CMK (cell line): ENCODE measurements at regions not wholly inside any gene's neighbourhood (a gene's known extent, or its start where the extent isn't known, plus 50 kb on each side); places are given as distances from the start of the nearest gene placed in this dataset.
"Not testable (repeated sequence)": the region's sequence is repeated elsewhere in the genome, so short reads cannot be mapped to it uniquely, and the experiment has no call there.

Experiments
- DNase-seq: peaks from one replicate; pipeline ENCODE4 v3.0.0-alpha.2; 2010; ENCODE audit warnings: low read depth

DNA sequence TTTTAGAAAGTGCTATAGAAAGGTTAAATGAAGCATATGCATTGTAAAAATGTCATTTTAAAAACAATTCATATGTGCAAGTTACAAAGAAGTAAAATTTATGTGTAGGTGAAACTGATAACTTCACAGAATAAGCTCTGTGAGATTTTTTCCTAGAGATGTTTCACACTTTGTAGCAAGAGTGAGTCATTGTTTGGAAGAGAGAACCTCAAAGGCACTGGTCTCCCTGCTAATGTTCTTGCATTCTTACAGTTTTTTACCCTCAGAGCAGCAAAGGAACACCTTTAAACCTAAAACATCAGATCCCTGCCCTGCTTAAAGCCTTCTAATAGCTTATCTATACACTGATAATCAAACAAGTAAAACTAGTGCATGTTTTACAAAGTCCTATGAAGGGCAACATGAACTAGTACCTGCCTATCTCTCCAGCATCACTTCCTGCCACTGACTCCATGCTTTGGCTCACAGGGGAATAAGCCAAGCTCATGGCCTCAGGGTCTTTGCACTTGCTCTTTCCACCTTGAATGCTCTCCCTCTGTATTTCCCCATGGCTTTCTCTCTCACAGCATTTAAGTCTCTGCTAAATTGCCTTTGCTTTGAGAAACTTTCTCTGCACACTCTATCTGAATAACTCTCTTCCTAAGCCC is 997.0 kb downstream of the GATA3 start:
- DNase-seq: no peak

DNA sequence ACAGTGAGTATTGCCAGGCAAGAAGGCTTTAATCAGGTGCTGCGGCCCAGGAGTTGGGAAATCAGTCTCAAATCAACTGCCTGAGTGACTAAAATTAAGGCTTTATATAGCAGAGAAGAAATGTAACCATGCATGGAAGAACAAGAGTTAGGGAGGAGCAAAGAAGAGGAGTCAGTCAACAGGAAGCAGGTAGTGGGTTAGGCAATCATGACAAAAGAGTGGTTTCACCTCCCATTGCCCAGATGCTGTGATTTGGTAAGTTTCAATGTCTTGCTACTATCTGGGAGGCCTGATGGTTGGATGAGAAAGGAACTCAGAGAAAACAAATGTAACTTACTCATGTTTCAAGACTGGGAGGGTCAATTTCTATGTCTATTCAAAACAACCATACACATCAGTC is 998.3 kb downstream of the GATA3 start:
- no peak for DNase-seq

DNA sequence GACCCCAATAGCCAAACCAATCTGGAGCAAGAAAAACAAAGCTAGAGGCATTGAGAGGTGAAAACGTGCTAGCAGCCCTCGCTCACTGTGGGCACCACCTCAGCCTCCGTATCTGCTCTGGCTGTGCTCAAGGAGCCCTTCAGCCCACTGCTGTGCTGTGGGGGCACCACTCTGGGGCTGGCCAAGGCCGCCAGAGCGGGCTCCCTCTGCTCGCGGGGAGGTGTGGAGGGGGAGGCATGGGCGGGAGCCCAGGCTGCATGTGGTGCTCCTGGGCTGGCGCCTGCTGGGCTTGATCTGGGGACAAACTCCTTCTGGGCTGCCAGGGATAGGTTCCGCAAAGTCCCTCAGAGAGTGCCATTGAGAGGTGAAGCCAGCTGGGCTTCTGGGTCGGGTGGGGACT is 1002.0 kb downstream of the GATA3 start:
- no peak for DNase-seq

DNA sequence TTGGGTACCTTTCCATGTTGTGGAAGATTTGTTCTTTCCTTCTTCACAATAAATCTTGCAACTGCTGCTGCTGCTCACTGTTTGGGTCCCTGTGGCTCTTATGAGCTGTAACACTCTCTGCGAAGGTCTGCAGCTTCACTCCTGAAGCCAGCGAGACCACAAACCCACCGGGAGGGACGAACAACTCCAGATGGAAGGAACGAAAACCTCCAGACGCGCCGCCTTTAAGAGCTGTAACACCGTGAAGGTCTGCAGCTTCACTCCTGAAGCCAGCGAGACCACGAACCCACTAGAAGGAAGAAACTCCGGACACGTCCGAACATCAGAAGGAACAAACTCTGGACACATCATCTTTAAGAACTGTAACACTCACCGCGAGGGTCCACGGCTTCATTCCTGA is 1002.8 kb downstream of the GATA3 start:
- DNase-seq: not testable (repeated sequence)

DNA sequence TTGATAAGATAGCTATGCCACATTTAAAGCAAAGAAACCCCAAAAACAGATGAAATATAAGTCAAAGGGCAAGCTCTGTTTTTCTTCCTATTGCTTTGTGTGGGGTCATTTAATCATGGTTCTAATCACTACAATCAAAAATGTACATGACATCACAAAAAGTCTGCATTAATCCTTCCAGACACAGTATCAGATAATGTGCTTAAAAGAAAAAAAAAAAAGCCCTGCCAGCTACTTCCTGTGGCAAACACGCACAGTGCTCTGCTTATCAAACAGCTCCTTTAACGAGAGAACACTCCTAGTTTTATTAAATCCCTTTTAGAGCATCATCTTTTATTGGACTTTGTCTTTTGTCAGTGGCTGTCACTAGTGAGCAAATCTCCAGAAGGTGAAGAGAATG is 1005.8 kb downstream of the GATA3 start:
- DNase-seq: no peak

DNA sequence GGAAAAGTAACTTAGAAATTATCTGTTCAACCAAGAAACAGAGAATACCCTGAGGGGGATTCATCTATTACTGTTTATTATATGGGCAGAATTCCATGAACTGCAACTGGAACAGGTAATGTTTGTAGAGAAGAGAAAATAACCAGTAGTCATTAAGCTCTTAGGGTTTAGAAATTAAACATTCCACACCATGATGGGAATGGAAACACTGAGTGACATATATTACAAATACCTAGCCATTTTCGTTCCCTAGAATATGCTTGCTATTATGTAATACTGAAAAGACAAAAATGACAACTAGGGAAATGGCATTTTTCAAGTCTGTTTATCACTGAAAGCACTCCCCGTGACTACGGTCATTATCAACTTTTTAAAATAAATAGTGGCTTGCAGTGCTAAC is 1007.4 kb downstream of the GATA3 start:
- DNase-seq: no peak

DNA sequence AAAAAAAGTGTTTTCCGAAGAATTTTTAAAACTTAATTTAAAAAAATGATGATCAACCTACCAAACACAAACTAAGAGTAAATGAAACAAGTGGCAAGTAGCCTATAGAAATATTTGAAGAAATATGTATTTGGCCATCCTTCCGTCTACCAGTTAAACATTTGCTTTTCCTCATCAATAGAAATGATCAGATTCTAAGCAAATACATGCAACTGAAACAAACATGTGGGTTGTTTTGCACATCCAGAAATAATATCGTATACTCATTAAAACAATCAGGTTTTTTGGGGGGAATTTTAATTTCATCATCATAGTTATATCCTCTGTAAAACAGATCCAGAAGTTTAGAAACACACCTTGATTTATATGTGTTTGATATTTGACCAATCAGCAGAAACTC is 1011.7 kb downstream of the GATA3 start:
- no peak for DNase-seq

DNA sequence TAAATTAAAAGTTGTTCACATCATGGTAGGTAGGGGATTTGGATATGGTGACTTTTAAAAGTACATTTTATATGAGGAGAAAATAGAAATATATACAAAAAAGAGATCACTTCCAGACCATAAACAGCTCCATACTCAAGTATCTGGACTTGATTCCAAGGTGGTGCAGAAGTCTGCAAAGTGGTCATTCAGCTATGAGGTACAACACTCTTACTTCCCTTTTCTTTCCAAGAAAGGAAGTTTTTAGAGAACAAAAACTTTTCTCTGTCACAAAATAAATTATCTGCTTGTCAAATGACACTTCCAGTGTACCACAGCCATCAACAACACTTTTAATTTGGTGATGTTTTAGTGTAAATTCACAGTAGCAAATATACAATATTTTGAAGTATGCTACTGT is 1013.5 kb downstream of the GATA3 start:
- no peak for DNase-seq

DNA sequence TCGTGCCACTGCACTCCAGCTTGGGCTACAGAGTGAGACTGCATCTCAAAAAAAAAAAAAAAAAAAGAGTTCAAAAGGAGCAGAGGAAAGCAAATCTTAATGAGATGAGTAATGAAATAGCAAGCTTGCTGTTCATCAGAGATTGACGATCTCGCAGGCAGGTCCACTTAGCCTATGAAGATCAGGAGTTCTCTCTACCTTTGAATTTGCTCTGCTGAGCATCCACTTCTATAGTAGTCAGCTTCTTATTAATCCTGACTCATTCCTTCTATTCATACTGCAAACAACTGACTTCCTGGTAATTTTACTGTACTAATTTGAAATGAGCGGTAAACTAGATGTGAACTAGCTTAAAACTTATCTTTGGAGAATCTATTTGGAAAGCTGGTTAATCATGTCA is 1014.6 kb downstream of the GATA3 start:
- no peak for DNase-seq

DNA sequence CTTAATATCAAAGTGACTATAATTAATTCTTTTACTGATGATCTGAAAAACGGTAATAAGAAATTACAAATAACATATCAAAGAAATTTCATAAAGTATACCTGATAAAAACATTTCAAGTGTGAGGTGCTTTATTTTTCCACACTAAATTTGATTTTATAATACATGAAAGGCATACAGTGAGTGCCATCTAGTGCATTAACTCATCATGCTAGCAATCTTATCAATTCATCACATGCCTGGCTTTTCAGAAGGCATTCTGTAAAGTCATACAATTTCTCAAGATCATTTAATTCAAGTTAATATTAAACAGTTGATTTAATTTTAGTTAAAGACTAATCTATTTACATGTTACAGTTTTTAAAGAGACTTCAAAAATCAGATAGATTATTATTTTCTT is 1020.9 kb downstream of the GATA3 start:
- no peak for DNase-seq

DNA sequence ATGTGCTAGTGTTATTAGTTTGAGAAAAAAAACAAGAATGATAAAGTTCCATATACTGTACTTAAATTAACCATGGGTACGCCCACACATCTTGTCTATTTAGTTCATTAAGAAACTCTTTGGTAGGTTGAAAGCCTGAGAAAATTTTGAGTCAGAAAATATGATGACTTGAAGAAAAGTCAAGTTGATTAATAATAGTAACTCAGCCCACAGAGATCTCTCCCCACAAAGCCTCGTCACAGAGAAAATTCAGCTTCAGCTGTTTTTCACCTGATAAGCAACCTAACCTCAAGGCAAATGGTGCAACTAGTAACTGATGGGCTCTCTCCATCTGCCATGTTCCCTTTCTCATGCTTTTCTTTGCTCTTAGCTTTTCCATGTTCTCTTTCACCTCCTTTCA is 1021.6 kb downstream of the GATA3 start:
- DNase-seq: no peak

DNA sequence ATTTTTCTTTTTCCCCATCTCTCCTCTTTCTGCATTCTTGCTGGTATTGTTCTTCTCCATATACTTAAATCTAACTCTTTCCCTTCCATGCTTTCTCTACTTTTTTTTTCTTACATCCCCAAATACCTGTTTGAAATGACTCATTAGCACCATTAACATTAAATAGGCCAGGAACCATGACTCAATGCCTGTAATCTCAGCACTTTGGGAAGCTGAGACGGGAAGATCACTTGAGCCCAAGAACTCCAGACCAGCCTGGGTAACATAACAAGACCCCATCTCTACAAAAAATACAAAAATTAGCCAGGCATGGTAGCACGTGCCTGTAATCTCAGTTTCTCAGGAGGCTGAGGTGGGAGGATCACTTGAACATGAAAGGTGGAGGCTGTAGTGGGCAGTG is 1026.8 kb downstream of the GATA3 start:
- no peak for DNase-seq

DNA sequence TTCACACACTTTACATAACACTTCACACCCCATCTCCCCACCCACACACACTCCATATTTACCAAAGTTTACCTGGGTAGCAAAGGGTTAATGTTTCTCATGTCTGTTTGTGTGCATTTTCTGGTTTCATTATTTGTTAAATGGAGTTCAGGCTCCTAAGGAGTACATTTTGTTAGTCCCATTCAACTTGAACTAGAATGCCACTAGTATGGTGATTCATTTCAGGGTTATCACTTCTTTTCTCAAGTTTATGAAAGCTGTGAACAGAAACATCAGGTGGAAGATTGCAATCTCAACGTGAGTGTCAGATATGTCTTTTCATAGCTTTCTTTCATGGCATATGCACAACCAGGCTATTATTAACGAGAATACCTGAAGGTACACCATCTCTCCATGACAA is 1027.5 kb downstream of the GATA3 start:
- no peak for DNase-seq

DNA sequence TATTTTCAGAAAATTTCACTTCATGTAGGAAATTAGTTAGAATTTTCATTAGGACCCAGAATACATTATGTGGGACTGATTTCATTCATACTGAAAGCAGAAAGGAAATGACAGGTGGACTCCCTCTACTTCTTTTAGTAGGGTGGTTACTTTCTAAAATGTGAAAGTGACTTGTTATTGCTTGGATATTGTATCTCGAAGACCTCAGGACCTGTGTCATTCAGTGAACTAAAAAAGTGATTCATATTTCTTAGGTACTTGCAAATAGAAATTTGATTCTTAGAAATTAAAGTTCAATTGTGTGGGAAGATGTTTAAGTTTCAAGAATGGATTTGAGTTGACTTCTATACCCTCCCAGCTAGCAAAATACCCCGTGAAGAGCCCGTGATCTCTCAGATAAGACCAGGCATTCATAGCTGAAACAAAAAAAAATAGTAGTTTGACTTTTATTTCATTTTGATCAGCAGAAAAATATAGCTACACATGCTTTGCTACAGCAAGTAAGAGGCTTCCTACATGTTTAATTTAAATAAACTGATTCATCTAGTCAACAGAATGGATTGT is 1037.1 kb downstream of the GATA3 start:
- no peak for DNase-seq

DNA sequence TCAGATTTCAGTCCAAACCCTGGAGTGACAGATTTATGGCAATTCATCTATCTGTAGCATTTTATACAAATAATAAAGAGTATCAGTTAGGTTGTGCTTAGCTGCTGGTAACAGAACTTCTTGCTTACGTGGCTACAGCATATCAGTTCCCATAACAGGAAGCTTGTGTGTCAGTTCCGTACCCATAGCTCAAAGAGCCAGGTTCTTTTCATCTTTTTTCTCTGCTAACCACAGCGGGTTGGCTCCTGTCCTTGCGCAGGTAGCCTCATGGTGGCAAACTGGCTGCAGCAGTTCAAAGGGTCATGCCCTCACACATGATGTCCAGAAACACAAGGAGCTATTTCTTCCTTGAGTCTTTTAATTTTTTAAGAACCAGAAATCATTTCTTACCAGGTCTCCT is 1041.8 kb downstream of the GATA3 start:
- no peak for DNase-seq

DNA sequence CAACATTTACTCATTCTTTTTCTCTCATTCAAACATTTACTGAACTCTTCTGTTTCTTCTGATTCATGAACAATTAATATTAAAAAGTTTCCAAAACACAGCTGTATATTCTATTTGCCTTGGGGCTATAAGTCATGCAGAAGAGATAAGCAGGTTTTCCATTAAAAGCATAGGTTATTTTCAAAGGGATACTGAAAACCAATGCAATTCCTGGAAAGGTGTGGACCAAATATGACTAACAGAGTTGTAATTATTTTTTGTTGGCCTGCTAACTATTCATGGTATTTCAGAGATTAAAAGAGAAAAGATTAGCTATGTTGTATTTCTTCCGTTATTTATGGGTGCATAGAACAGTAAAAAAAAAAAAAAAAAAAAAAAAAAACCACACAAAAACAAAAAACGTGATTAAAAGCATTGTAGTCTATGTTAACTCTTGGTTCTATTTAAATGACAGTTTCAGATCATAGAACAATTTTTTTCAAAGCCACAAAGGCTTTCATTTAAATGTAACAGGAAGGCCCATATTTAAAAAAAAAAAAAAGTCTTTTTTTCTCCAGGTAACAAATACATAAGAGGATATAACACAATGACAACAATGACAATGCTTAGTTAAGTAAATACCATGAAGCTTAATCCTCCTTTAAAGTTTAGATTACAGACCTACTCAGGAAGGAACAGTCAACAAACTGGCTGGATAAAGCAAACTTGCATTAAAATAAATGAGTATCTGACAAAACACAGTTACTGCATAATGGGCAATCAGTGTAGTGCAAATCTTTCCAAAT is 1042.9 kb downstream of the GATA3 start:
- no peak for DNase-seq

DNA sequence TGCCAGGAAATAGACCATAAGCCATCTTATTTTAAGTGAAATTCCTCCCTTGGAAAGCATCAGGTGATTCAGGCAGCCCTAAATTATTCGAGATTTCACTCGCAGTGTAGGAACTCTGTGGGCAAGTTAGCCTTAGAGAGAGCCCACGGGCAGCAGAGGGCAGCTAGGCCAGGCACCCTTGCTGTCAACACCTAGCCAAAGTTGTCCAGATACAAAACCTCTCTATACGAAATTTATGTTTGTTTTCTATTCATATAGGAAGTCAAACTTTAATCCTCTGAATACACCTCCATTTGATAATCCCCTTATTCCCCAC is 1043.5 kb downstream of the GATA3 start:
- no peak for DNase-seq

DNA sequence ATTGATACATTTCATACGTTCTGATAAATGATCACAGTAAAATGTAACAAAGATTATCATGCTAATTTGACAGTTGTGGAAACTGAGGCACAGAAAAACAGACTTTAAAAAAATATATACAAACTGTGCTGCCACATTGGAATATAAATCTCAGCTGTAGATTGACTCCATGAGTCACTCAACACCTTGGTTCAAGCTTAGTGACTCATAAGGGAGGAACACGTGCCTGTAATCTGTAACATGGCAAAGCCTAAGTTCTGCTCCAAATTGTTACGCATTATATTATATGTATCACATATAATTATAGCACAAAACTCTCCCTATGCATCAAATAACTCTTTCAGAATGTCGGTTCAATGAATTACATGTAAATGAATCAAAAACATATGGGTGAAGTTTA is 1047.5 kb downstream of the GATA3 start:
- DNase-seq: no peak

DNA sequence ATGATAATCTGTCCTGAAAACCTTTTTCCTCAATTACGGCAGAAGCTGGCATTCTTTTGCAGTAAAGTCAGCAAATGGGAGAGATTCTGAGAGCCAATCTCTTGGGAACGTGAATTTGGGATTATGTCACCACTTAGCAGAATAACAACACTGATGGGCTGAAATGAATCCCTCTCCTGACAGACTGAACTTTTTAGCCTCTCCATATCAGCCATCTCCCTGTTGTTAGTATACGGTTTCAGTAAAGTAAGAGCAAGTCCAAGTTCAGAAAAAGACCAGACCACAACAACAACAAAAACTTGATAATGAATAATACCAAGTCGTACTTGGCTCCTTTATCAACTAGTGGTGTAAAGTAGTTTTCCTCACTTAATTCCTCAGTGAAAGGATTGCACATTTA is 1048.8 kb downstream of the GATA3 start:
- no peak for DNase-seq

DNA sequence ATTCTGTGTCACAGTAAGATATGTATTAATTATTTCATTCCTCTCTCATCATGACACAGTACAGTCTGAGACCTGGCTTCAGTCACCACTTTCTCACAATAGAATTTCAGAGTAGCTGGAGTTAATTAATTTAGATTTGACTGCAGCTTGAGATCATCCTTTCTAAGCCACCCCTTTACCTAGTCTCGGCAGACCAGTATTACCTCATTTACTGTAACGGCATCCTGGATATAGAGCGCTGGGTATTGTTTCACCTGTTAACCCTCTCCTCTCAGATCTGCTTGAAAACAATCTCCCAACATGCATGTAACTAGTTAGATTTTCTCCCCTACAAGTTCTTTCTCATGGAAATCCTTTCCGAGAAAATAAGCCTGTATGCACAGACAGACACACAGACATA is 1057.5 kb downstream of the GATA3 start:
- DNase-seq: no peak

DNA sequence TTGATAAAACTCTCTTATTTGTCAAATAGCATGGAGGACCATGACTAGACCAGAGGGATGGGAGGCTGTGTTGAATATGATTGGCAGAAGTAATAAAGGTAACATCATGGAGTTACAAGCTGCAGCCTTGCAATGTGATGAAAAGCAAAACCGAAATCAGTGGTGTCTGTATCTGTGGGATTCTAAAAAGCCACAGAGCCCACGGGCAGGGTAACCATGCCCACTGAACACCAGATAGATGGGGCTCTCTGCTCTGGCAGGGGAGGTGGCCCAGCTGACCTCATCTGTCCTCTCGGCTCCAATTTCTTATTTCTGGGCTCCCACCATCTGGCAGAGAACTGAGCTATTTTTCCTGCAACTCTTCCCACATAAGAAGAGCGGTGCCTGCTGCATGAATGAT is 1072.2 kb downstream of the GATA3 start:
- no peak for DNase-seq

DNA sequence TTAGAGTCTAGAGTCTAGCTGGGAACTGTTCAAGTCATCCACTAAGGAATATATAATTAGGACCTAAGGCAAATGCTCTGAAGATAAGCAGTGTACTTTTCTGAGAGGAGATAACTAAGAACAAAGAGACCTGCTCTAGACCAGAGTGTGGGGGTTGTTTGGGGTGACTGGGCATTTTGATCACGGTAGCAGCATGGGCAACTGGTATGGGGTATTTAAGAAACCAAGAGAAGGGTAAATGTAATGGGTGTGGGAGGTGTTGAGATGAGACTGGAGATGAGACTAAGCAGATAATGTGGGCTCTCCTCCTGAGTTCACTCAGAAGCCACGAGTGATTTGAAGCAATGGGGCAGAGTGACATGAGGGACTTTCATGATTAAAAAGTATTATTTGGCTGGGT is 1082.9 kb downstream of the GATA3 start:
- no peak for DNase-seq

DNA sequence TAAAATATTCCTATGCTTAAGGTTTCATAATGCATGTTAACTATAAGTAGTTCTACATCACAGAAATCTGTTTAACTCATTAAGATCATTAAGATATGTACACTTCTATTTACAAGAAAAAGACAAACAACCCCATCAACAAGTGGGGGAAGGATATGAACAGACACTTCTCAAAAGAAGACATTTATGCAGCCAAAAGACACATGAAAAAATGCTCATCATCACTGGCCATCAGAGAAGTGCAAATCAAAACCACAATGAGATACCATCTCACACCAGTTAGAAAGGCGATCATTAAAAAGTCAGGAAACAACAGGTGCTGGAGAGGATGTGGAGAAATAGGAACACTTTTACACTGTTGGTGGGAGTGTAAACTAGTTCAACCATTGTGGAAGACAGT is 1084.3 kb downstream of the GATA3 start:
- not testable (repeated sequence) for DNase-seq

DNA sequence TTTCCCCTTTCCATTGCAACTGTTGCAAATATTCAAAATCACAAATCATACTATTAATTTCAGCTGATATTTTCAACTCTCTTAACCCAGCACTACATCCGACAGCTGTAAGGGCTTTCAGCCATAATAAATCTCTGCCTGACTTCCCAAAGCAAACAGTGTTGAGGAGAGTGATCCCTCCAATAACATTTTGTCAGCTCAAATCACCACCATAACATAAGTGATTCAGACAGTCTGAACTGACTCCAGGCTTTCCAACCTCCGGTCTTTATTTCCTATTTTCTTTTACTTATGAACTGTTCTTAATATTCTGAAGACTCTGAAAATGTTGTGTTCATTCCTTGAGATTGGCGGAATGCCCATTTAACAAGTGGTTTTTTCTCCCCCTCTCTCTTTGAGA is 1085.9 kb downstream of the GATA3 start:
- DNase-seq: no peak
